HK-2 (cell line): ENCODE measurements at regions not wholly inside any gene's neighbourhood (a gene's known extent, or its start where the extent isn't known, plus 50 kb on each side); places are given as distances from the start of the nearest gene placed in this dataset.
"Not testable (repeated sequence)": the region's sequence is repeated elsewhere in the genome, so short reads cannot be mapped to it uniquely, and the experiment has no call there.

Experiments used
- DNase-seq: peaks from one replicate; pipeline ENCODE4 v3.0.0-alpha.2; 2018; ENCODE audit not compliant: unreplicated experiment

- no peak for DNase-seq
Measured at GRCh38 chr6:145110109-145110508, 625.2 kb downstream of the EPM2A start.

- not testable (repeated sequence) for DNase-seq
Measured at GRCh38 chr6:145111407-145111806, 623.9 kb downstream of the EPM2A start.

GRCh38 chr6:145112711-145113148 is 622.6 kb downstream of the EPM2A start:
- no peak for DNase-seq

GRCh38 chr6:145115638-145116037 is 619.7 kb downstream of the EPM2A start:
- no peak for DNase-seq

- no peak for DNase-seq
Measured at GRCh38 chr6:145116591-145117178, 618.6 kb downstream of the EPM2A start.

GRCh38 chr6:145118224-145118623 is 617.1 kb downstream of the EPM2A start:
- DNase-seq = no peak

- no peak for DNase-seq
Measured at GRCh38 chr6:145119081-145119480, 616.2 kb downstream of the EPM2A start.

GRCh38 chr6:145132709-145133108 is 602.6 kb downstream of the EPM2A start:
- no peak for DNase-seq

GRCh38 chr6:145135702-145136101 is 599.6 kb downstream of the EPM2A start:
- no peak for DNase-seq

GRCh38 chr6:145137425-145137824 is 597.9 kb downstream of the EPM2A start:
- DNase-seq = no peak

- no peak for DNase-seq
Measured at GRCh38 chr6:145138469-145139139, 596.7 kb downstream of the EPM2A start.

- DNase-seq = no peak
Measured at GRCh38 chr6:145139140-145139850, 596.0 kb downstream of the EPM2A start.

GRCh38 chr6:145139895-145140294 is 595.4 kb downstream of the EPM2A start:
- no peak for DNase-seq

GRCh38 chr6:145141572-145141971 is 593.7 kb downstream of the EPM2A start:
- DNase-seq = no peak

GRCh38 chr6:145142958-145143357 is 592.4 kb downstream of the EPM2A start:
- DNase-seq = no peak

- DNase-seq = no peak
Measured at GRCh38 chr6:145143379-145143778, 591.9 kb downstream of the EPM2A start.

GRCh38 chr6:145147559-145147958 is 587.8 kb downstream of the EPM2A start:
- no peak for DNase-seq

- DNase-seq = peak; percentile 26
Measured at GRCh38 chr6:145147981-145148749, 587.2 kb downstream of the EPM2A start.

- DNase-seq = no peak
Measured at GRCh38 chr6:145148776-145149175, 586.5 kb downstream of the EPM2A start.

GRCh38 chr6:145151624-145152023 is 583.7 kb downstream of the EPM2A start:
- no peak for DNase-seq

- no peak for DNase-seq
Measured at GRCh38 chr6:145153495-145153894, 581.8 kb downstream of the EPM2A start.

- no peak for DNase-seq
Measured at GRCh38 chr6:145155411-145155810, 579.9 kb downstream of the EPM2A start.
